HG03354 (cell line): ENCODE measurements at regions not wholly inside any gene's neighbourhood (a gene's known extent, or its start where the extent isn't known, plus 50 kb on each side); places are given as distances from the start of the nearest gene placed in this dataset.

ENCODE experiments used
- ATAC-seq: cut with Tn5 transposase; IDR thresholded peaks from one replicate; pipeline ENCODE4 v1.9.1; 2021; ENCODE audit warnings: mild to moderate bottlenecking; ENCODE audit not compliant: unreplicated experiment, poor library complexity, severe bottlenecking

DNA sequence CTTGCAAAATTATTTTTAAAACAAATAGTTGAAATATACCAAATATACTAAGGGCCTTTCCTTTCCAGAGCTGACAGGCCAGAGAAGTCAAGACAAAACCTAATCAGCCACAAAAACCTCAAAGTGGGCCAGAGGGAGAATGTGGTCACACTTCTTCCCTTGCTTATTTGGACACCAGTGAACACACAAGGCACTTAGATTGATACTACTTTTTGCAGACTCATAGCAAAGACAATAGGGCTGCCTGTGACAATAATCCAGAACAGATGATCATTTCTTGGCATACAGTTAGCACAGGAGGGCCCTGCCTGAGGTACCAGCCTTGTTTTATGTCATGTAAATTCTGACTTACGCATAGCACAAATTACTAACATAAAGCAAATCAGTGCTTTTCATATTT is 215.7 kb upstream of the NEIL3 start:
- ATAC-seq = no peak

DNA sequence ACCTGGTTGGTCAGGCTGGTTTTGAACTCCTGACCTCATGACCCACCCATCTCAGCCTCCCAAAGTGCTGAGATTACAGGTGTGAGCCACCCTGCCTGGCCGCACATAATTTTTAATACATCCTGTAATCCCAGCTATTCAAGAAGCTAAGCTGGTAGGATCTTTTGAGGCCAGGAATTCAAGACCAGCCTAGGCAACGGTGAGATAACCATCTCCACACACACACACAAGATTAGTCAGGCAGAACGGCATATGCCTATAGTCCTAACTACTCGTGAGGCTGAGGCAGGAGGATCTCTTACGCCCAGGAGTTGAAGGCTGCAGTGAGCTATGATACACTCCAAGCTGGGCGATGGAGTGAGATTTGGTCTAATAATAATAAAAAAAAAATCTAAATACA is 212.4 kb upstream of the NEIL3 start:
- no peak for ATAC-seq

- ATAC-seq = no peak
Measured at GRCh38 chr4:177099211-177099610, 210.5 kb upstream of the NEIL3 start.

GRCh38 chr4:177100307-177100706 is 209.4 kb upstream of the NEIL3 start:
- no peak for ATAC-seq

DNA sequence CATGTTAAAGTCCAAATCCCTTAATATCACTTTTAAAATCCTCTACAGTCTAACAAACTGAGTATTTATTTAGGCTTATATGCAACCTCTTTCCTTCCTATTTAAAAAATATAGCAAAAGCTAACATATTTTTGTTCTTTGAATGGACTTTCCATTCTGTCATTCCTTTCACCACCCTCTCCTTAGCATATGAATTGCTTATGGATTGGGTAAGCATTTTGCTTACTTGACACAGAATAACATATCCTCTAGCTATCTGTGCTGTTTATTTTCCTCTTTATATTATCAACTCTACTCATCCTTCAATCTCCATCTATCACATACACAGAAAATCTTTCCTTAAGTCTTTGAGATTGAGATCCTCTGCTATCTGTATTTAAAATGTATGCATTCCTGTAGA is 206.1 kb upstream of the NEIL3 start:
- ATAC-seq = no peak

DNA sequence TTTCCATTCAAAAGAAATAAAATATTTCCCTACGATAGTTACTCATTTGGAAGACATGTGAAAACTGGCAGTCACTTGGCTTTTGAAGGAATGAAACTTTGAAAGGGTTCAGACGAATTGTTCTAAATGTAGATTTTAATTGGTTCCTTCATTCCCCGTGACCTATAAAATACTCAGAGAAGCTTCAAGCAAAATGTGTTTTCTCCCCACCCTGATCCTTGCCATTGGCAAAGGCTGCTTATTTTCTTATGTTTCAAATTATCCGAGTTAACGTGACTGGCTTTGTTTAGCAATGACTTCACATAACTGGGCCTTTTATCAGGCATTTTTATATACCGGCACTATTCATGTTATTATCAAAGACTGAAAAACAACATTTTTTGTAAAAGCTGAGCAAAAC is 204.1 kb upstream of the NEIL3 start:
- ATAC-seq = no peak

- ATAC-seq = no peak
Measured at GRCh38 chr4:177107288-177107921, 202.3 kb upstream of the NEIL3 start.

GRCh38 chr4:177108708-177109107 is 201.0 kb upstream of the NEIL3 start:
- no peak for ATAC-seq

DNA sequence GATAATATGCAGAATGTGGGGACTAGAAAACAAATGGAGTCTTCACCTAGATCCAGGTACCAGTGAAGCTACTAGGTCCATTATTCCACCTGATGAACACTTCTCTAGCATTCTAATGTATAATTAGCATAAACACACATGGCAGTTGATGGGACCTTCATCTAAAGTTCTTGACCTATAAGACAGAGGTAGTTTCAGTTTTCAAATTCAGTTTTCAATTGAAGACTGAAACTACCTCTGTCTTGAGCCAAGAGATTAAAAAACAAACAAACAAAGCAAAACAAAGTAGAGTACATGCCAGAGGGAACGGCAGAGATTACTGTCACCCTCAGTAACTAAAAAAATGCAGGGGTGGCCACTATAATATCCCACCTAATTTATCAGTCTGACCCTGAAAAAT is 199.9 kb upstream of the NEIL3 start:
- no peak for ATAC-seq

DNA sequence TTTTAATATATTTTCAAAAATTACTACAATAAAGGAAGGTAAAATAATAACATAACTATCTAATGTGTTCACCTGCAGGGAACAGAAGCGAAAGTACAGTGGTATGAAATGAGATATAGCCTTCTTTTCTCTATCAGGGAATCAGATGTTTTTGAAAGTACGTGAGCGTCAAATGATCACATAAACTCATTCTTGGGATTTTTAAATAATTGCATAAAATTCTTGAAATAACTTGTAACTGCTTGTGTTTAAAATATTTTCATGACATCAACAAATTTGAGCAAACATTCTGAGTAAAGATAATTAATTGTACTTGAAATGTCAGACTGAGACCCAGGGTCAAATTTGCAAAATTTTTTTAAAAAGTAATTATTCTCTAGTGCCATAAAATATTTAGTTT is 193.5 kb upstream of the NEIL3 start:
- no peak for ATAC-seq

DNA sequence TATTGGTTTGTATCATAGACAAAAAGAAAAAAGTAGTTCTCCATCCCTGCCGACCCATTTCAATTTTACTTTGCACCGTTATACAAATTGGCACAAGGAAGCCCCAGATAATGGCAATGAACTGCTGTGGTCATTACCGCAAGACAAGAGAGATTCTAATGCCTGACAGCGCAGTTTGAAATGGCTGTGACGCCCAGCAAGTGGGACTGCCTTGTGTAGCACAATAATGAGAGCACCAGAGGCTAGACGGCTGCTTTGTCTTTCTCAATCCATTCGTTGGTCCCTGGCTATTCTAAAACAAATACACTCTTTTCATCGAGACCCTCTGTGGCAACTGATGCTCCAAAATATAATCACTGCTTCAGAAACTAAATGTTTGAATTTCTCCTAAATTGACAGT is 192.4 kb upstream of the NEIL3 start:
- ATAC-seq = no peak

GRCh38 chr4:177118596-177118995 is 191.1 kb upstream of the NEIL3 start:
- ATAC-seq = no peak

GRCh38 chr4:177119021-177119471 is 190.6 kb upstream of the NEIL3 start:
- ATAC-seq = no peak

DNA sequence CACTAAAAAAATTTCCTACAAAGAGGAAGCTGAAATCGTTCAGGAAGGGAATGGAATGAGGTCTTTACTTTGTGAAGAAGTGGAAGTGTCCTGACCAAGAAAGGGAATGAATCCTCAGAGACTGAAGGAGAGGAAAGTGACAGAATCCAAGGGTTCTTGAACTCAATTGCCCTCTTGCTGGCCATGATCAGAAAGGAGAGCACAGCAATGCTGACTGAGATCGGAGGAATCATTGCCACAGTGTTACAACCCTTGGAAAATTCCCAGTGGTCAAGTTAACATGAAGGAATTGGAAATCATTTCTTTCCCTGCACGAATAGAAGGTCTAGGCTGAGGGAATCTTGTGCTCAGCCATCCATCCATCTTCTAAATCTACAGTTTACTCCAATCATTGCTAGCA is 190.0 kb upstream of the NEIL3 start:
- ATAC-seq = no peak

GRCh38 chr4:177123811-177124210 is 185.9 kb upstream of the NEIL3 start:
- ATAC-seq = no peak

- ATAC-seq = no peak
Measured at GRCh38 chr4:177124349-177125064, 185.2 kb upstream of the NEIL3 start.

- no peak for ATAC-seq
Measured at GRCh38 chr4:177125656-177126055, 184.0 kb upstream of the NEIL3 start.

- no peak for ATAC-seq
Measured at GRCh38 chr4:177127658-177128057, 182.0 kb upstream of the NEIL3 start.

GRCh38 chr4:177128306-177128705 is 181.4 kb upstream of the NEIL3 start:
- ATAC-seq = no peak

GRCh38 chr4:177131736-177132135 is 177.9 kb upstream of the NEIL3 start:
- ATAC-seq = no peak

DNA sequence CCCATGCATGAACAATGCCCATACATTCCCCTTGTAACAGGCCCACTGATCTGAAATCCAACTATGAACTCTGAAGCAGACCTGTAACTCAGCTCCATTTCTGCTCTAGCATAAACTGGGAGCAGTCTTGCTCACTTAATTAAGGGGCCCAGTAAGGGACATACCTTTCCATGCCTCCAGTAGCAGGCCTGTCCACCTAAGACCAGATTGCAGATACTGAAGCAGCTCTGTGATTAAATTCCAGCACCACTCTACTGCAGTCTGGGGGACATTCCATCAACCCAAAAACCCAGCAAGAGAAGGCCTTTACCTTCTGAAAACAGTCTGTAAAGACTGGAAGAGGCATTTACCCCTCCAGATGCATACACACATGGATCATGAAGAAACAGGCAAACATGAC is 162.0 kb upstream of the NEIL3 start:
- no peak for ATAC-seq

- ATAC-seq = no peak
Measured at GRCh38 chr4:177155454-177155853, 154.2 kb upstream of the NEIL3 start.
